SK-N-MC (cell line): ENCODE measurements at regions not wholly inside any gene's neighbourhood (a gene's known extent, or its start where the extent isn't known, plus 50 kb on each side); places are given as distances from the start of the nearest gene placed in this dataset.

Experiments
- EZH2 ChIP-seq: fragments of 200-600 bp; sonication (generic); IDR thresholded peaks from one replicate; pipeline ENCODE4 v1.6.1; 2017; ENCODE audit warnings: antibody characterized with exemption
- FOXP2 ChIP-seq: optimal IDR thresholded peaks from 2 replicates; pipeline ENCODE3; 2011; ENCODE audit warnings: mild to moderate bottlenecking, moderate library complexity; ENCODE audit not compliant: insufficient read depth; ENCODE audit errors: extremely low read length, control extremely low read depth
- POLR2AphosphoS5 ChIP-seq: IDR thresholded peaks from 2 replicates; pipeline ENCODE4 v1.6.1; 2012; ENCODE audit warnings: mild to moderate bottlenecking, low read depth, low read length, borderline replicate concordance

DNA sequence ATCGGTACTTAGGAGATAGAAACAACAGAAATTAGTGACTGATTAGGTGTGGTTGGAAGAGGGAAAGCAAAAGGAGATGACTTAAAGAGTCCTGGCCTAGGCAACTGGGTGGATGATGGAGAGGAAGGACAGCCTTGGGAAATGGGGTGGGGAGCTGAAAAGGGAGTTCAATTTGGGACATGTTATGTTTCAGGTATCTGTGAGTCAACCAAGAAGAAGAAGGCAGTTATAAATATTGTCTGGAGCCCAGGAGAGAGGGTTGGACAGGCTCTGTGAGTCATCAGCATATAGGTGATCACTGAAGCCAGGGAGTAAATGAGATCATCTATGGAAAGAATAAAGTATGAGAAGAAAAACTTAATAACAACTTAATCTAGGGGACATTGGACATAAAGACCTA is 357.7 kb downstream of the NPR3 start:
- TF ChIP-seq POLR2AphosphoS5 = no peak
- TF ChIP-seq EZH2 = no peak
- TF ChIP-seq FOXP2 = no peak
